ENCODE measurements at regions not wholly inside any gene's neighbourhood (a gene's known extent, or its start where the extent isn't known, plus 50 kb on each side); places are given as distances from the start of the nearest gene placed in this dataset.

GRCh38 chr20:60470366-60470765 lies 512.1 kb downstream of the CDH26 start:
- TF ChIP-seq CTCF (conservative IDR thresholded peaks at IDR 0.05) (no peak), ZFX (IDR thresholded peaks at IDR 0.05) (no peak)
